Muscle of leg (tissue), 3 donors: ENCODE measurements at regions not wholly inside any gene's neighbourhood (a gene's known extent, or its start where the extent isn't known, plus 50 kb on each side); places are given as distances from the start of the nearest gene placed in this dataset.

Experiments
- DNase-seq: peaks from one replicate; pipeline ENCODE4 v3.0.0; 2013
- H3K27ac ChIP-seq: one replicate; pipeline ENCODE4 v1.5.1; 2013; ENCODE audit warnings: mild to moderate bottlenecking, low read length, control low read depth
- H3K27me3 ChIP-seq: one replicate; pipeline ENCODE4 v1.6.1; 2013; ENCODE audit warnings: low read length; ENCODE audit not compliant: control insufficient read depth, insufficient read depth
- H3K36me3 ChIP-seq: one replicate; pipeline ENCODE4 v1.6.1; 2013; ENCODE audit warnings: low read length; ENCODE audit not compliant: control insufficient read depth, insufficient read depth
- H3K4me1 ChIP-seq: one replicate; pipeline ENCODE4 v1.6.1; 2013; ENCODE audit warnings: low read length; ENCODE audit not compliant: control insufficient read depth, insufficient read depth
- H3K4me3 ChIP-seq: one replicate; pipeline ENCODE4 v1.5.1; 2013; ENCODE audit warnings: low read length, control low read depth
- H3K9me3 ChIP-seq: replicated peaks from 2 replicates; pipeline ENCODE4 v1.6.1; 2013; ENCODE audit warnings: low read depth, low read length; ENCODE audit not compliant: control insufficient read depth
- WGBS: methylation state at CpG from one replicate; pipeline ENCODE4 v1.1.5; 2013; ENCODE audit warnings: missing lambda C conversion rate; ENCODE audit not compliant: insufficient coverage; 5-methylcytosine and 5-hydroxymethylcytosine counted together

- no peak for DNase-seq
- WGBS, result 91% methylated on average over 5 of the region's 6 CpGs
- H3K4me3 ChIP-seq, result no peak overlapping the region
- no peaks in the 10 kb centered on the region for H3K9me3 ChIP-seq
- no peak overlapping the region for H3K27ac ChIP-seq
- H3K36me3 ChIP-seq, result no peaks in the 10 kb centered on the region
- no peaks in the 10 kb centered on the region for H3K4me1 ChIP-seq
- H3K27me3 ChIP-seq, result no peaks in the 10 kb centered on the region
Measured at GRCh38 chr3:11089931-11090330, 64.4 kb upstream of the HRH1 start.

GRCh38 chr3:11090551-11090950 lies 63.7 kb upstream of the HRH1 start:
- no peaks in the 10 kb centered on the region for H3K4me1 ChIP-seq
- no peaks in the 10 kb centered on the region for H3K27me3 ChIP-seq
- no peaks in the 10 kb centered on the region for H3K9me3 ChIP-seq
- H3K27ac ChIP-seq, result no peak overlapping the region
- H3K4me3 ChIP-seq, result no peak overlapping the region
- no peaks in the 10 kb centered on the region for H3K36me3 ChIP-seq
- WGBS, result no CpG with 5 or more reads among the region's 1 CpG
- no peak for DNase-seq

DNA sequence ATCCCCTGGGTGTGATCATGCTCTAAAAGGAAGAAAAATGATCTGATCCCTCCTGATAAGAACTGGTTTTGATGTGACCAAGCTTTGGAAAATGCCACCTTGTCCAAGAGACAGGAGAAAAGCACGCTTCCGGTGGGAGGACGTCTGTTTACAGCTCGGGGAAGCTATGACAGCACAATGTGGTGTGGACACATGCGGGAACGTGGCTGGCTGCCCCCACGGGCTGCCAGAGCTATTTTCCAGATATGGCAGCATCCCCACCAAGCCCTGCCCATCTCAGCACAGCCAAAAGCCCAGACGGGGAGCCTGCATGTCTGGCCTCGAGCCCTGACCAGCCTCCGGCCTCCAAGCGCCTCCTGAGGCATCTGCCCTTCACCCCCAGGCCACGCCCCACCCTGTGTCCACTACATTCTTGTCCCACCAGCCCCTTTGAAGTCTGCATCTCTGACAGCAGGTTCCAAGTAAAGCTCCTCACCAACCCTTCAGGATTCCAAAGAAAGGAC lies 63.2 kb upstream of the HRH1 start:
- H3K9me3 ChIP-seq, result no peaks in the 10 kb centered on the region
- H3K4me1 ChIP-seq, result peaks cover 2% of the 10 kb centered on the region
- H3K27me3 ChIP-seq, result no peaks in the 10 kb centered on the region
- WGBS, result 48% methylated on average over 12 of the region's 12 CpGs
- no peak overlapping the region for H3K4me3 ChIP-seq
- H3K27ac ChIP-seq, result no peak overlapping the region
- DNase-seq, result peak; percentile 14
- H3K36me3 ChIP-seq, result no peaks in the 10 kb centered on the region

- no peaks in the 10 kb centered on the region for H3K36me3 ChIP-seq
- H3K27ac ChIP-seq, result no peak overlapping the region
- WGBS, result 75% methylated on average over 13 of the region's 13 CpGs
- no peak overlapping the region for H3K4me3 ChIP-seq
- H3K4me1 ChIP-seq, result peaks cover 6% of the 10 kb centered on the region
- no peaks in the 10 kb centered on the region for H3K27me3 ChIP-seq
- H3K9me3 ChIP-seq, result no peaks in the 10 kb centered on the region
- no peak for DNase-seq
Measured at GRCh38 chr3:11091791-11092190, 62.5 kb upstream of the HRH1 start.

DNA sequence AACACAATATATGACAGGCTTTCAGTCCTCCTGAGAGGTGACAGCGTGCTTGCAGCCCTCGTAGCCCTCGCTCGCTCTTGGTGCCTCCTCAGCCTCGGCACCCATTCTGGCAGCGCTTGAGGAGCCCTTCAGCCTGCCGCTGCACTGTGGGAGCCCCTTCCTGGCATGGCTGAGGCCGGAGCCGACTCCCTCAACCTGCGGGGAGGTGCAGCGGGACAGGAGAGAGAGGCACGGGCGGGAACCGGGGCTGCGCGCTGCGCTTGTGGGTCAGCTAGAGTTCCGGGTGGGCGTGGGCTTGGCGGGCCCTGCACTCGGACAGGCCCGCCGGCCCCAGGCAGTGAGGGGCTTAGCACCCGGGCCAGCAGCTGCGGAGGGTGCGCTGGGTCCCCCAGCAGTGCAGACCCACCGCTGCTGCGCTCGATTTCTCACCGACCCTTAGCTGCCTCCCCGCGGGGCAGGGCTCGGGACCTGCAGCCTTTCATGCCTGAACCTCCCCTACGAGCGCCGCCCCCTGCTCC lies 60.4 kb upstream of the HRH1 start:
- H3K27ac ChIP-seq, result no peak overlapping the region
- no peaks in the 10 kb centered on the region for H3K9me3 ChIP-seq
- peaks cover 3% of the 10 kb centered on the region for H3K27me3 ChIP-seq
- WGBS, result 94% methylated on average over 30 of the region's 36 CpGs
- H3K4me3 ChIP-seq, result no peak overlapping the region
- H3K4me1 ChIP-seq, result peaks cover 8% of the 10 kb centered on the region
- no peaks in the 10 kb centered on the region for H3K36me3 ChIP-seq
- no peak for DNase-seq

GRCh38 chr3:11095932-11096265 lies 58.4 kb upstream of the HRH1 start:
- no peak for DNase-seq
- WGBS, result 45% methylated on average over 7 of the region's 8 CpGs
- H3K4me1 ChIP-seq, result peaks cover 8% of the 10 kb centered on the region

GRCh38 chr3:11096266-11097139 lies 57.8 kb upstream of the HRH1 start:
- peaks cover 3% of the 10 kb centered on the region for H3K27me3 ChIP-seq
- WGBS, result 1% methylated on average over 9 of the region's 23 CpGs
- no peaks in the 10 kb centered on the region for H3K9me3 ChIP-seq
- peaks cover 8% of the 10 kb centered on the region for H3K4me1 ChIP-seq
- peak; percentile 70 for DNase-seq
- no peak overlapping the region for H3K4me3 ChIP-seq
- no peak overlapping the region for H3K27ac ChIP-seq
- no peaks in the 10 kb centered on the region for H3K36me3 ChIP-seq

More at GRCh38 chr3:11095932-11096265, 58.4 kb upstream of the HRH1 start:
- peaks cover 3% of the 10 kb centered on the region for H3K27me3 ChIP-seq
- no peaks in the 10 kb centered on the region for H3K36me3 ChIP-seq
- no peak overlapping the region for H3K4me3 ChIP-seq
- H3K9me3 ChIP-seq, result no peaks in the 10 kb centered on the region
- H3K27ac ChIP-seq, result no peak overlapping the region

GRCh38 chr3:11099306-11099705 lies 55.0 kb upstream of the HRH1 start:
- no peaks in the 10 kb centered on the region for H3K9me3 ChIP-seq
- no peak overlapping the region for H3K27ac ChIP-seq
- H3K4me1 ChIP-seq, result peaks cover 8% of the 10 kb centered on the region
- H3K4me3 ChIP-seq, result no peak overlapping the region
- peaks cover 3% of the 10 kb centered on the region for H3K27me3 ChIP-seq
- no peaks in the 10 kb centered on the region for H3K36me3 ChIP-seq
- DNase-seq, result no peak
